ENCODE measurements at regions not wholly inside any gene's neighbourhood (a gene's known extent, or its start where the extent isn't known, plus 50 kb on each side); places are given as distances from the start of the nearest gene placed in this dataset.

DNA sequence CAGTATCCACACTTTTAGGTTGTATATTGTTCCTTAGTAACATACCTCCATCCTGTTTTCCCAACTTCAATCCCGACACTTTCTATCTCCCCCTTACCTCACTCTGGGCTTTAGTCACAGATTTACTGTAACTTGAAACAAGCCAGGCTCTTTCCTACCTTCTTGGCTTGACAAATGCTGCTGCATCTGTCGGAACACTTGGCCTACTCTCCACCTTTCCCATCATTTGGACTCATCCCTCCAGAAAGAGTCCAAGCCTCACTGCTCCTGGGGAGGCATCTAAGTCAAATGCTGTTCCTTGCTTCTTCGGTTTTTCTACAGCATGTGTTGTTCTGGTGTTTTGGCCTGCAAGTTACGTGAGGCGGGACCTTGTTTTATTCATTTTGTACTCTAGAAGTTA lies 142.4 kb downstream of the DACT1 start:
- H3K9me3 Mint-ChIP-seq = no peaks in the 10 kb centered on the region
- no peak overlapping the region for H3K27ac Mint-ChIP-seq
- no peaks in the 10 kb centered on the region for H3K4me1 Mint-ChIP-seq
- H3K36me3 Mint-ChIP-seq = no peaks in the 10 kb centered on the region
- H3K27me3 Mint-ChIP-seq = no peaks in the 10 kb centered on the region
- no peak overlapping the region for H3K4me3 Mint-ChIP-seq

DNA sequence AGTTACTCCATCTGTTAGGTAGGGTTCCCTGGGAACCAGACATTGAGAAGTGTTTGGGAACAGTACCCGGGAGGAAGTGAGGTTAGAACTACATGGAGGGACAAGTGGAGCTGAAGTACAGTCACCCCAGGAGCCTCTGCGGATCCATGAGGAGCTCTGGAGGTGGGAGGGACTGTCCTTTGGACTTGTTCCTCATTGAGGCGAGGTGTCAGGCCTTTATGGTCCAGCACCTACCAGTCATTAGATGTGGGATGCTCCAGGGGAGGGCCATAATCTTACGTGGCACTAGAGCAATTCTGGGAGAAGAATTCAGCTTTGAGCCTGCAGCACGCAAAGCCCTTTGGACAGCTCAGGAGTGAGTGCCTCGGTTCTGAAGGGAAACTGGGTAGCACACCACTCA lies 142.8 kb downstream of the DACT1 start:
- H3K4me1 Mint-ChIP-seq = no peaks in the 10 kb centered on the region
- no peak overlapping the region for H3K27ac Mint-ChIP-seq
- H3K27me3 Mint-ChIP-seq = no peaks in the 10 kb centered on the region
- H3K36me3 Mint-ChIP-seq = no peaks in the 10 kb centered on the region
- no peak overlapping the region for H3K4me3 Mint-ChIP-seq
- H3K9me3 Mint-ChIP-seq = no peaks in the 10 kb centered on the region

DNA sequence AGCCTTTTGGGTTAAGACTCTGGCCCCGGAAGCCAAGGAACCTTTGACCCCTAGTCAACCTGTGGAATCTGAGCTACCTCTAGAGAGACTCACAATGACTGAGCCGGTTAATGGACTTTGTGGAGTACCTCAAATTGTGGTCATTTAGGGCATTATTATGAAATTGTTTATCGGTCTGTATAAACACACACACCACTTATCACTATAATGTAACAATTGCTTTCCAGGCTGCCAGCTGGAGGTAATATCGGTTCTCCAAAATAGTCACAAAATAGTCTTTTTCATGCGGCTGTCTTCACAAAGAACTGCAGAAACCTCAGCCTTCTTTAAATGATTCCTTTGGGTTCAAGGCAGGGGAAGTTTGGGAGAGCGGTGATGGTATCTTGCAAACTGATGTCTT lies 144.2 kb downstream of the DACT1 start:
- H3K9me3 Mint-ChIP-seq = no peaks in the 10 kb centered on the region
- H3K27ac Mint-ChIP-seq = no peak overlapping the region
- H3K36me3 Mint-ChIP-seq = no peaks in the 10 kb centered on the region
- no peak overlapping the region for H3K4me3 Mint-ChIP-seq
- no peaks in the 10 kb centered on the region for H3K4me1 Mint-ChIP-seq
- H3K27me3 Mint-ChIP-seq = peaks cover 4% of the 10 kb centered on the region

DNA sequence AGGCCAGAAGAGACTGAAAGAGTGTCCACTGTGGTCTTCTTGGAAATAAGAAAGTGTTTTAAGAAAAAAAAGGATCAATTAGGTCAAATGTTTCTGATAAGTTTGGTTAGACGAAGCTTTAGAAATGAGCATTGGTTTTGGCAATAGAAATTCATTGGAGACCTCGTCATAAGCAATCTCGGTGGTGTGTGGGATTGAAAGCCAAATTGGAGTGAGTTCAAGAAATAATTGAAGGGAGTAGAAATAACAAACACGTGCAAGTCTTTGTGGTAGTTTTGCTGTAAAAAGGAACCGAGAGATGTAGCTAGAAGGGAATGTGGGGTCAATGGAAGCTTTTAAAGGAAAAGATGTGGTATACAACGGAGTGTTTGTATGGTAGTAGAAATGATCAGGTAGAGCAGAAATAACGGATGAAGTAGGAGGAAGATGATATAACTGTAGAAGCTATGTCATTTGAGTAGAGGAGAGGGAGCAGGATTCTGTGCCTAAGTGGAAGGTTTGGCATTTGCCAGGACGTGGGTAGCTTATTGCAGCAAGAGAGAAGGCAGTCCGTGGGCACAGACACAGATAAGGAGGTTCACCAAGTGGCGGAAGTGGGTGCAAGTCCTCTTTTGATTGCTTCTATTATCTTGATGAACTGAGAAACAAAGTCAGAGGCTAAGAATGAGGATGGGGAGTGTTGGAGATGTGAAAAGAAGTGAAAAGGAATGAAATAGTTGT lies 146.2 kb downstream of the DACT1 start:
- H3K36me3 Mint-ChIP-seq = no peaks in the 10 kb centered on the region
- peaks cover 4% of the 10 kb centered on the region for H3K27me3 Mint-ChIP-seq
- no peaks in the 10 kb centered on the region for H3K9me3 Mint-ChIP-seq

DNA sequence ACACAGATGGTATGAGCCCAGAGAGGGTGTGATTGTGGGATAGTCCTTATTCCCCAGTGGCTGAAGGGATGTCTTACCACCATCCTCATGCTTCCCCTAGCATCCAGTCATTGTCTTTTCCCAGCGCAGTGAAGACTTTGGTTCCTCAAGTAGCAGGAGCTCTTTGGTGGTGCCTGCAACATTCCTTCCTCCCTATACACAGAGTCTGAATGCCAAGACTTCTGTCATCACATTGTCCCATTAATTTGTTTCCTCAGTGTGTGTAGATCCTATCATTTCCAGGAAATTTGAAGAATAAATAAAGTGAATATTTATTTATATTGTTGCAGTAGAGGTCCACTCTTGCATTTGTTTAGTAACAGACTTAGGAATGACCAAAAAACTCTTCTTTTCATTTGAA lies 147.2 kb downstream of the DACT1 start:
- H3K27me3 Mint-ChIP-seq = peaks cover 4% of the 10 kb centered on the region
- H3K9me3 Mint-ChIP-seq = no peaks in the 10 kb centered on the region
- no peak overlapping the region for H3K4me3 Mint-ChIP-seq

More for the DNA sequence above, 146.2 kb downstream of the DACT1 start:
- Mint-ChIP-seq H3K4me3 (no peak overlapping the region), H3K27ac (no peak overlapping the region), H3K4me1 (no peaks in the 10 kb centered on the region)

DNA sequence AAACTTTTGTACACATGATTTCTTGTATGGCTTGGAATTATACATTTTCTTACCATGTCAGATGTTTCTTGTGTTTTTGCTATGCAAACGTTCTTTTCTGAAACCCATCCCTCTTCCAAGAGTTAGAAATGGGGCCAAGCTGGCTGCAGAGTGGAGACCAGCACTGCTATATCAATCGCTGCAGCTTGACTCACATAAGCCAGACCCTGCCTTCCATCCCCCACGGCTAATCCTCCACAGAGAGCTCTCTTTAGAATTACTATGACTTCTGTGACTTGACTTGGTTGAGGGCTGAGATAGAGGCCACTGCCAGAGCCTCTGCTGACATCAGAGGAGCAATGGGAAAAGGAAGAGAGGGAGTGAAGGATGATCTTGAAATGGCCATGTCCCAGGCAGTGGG lies 147.9 kb downstream of the DACT1 start:
- no peak overlapping the region for H3K4me3 Mint-ChIP-seq
- H3K27me3 Mint-ChIP-seq = peaks cover 4% of the 10 kb centered on the region
- no peaks in the 10 kb centered on the region for H3K4me1 Mint-ChIP-seq
- no peaks in the 10 kb centered on the region for H3K9me3 Mint-ChIP-seq
- no peaks in the 10 kb centered on the region for H3K36me3 Mint-ChIP-seq
- no peak overlapping the region for H3K27ac Mint-ChIP-seq

More for the DNA sequence above, 147.2 kb downstream of the DACT1 start:
- Mint-ChIP-seq H3K36me3 (no peaks in the 10 kb centered on the region), H3K27ac (no peak overlapping the region), H3K4me1 (no peaks in the 10 kb centered on the region)

DNA sequence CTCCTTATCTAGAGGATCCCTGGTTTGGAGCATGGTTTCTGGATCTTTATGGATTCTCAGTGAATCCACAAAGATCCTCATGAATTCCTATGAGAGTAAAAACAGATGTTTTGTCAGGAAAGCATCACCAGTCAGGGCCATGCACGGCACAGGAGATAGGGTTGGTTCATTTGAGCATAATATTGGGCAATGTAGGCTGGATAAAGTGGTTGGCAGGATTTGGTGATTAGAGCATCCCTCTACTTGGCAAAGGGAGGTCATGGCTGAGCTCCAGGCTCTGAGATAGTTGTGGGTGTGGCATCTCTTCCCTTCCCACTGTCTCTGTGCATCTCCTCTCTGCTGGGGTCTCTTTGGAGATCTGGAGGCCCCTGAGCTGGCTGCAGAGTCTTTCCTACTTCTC lies 149.8 kb downstream of the DACT1 start:
- Mint-ChIP-seq H3K27me3 (peaks cover 4% of the 10 kb centered on the region), H3K27ac (no peak overlapping the region), H3K9me3 (no peaks in the 10 kb centered on the region), H3K36me3 (no peaks in the 10 kb centered on the region), H3K4me3 (no peak overlapping the region), H3K4me1 (no peaks in the 10 kb centered on the region)

DNA sequence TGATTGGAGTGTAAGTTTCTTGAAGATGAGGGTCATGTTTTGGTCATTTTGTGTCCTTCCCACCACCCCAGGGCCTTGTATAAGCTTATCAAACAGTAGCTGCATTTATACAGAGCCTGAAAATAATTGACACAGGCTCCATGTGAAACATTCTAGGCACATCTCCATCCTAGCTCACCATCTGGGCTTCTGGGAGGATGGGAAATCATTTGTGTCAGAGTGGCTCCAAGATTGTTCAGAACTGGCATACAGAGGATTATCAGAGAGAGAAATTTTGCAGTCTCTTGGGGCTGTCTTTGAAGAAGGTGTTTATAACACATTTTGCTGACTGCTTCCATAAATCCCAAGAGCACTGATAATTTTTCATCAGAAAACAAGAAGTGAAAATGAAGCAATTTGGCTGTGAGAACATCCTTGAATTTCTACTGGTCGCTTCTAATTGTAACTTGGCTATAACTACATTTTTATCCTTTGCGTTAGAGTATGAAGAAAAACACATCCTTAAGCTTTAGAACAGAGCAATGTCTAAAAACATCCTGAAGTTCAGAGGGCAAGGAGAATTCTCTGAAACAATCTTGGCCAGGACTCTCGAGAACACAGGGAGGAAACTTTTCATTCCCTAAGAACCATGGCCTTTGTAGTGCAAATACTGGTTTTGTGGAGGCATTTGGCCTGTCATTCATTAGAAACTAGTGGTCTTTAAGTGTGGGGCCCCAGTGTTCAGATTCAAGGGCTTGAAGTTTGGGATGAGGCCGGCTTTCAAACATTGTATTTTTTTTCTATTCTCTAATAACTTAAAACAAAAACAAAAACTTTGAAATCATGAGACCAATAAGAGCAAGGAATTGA lies 151.1 kb downstream of the DACT1 start:
- Mint-ChIP-seq H3K27ac (no peak overlapping the region), H3K4me1 (no peaks in the 10 kb centered on the region), H3K36me3 (no peaks in the 10 kb centered on the region)

DNA sequence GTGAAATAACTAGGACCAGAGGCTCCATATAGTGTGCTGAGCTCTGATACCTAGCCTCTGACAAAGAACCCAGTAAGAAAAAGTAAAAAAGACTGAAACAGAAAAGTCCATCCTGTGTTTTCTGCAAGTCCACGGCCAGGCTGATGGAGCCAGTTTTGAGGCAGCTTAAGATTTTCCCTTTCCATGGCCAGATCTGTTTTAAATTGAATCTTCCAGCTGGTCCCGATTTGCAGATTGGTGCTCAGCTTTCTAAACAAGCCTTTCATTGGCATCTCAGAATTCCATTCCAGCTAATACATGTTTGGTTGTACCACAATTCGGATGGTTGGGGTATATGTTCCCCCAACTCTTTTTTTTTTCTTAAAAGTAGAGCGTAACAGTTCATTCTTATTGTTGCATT lies 152.0 kb downstream of the DACT1 start:
- peaks cover 4% of the 10 kb centered on the region for H3K27me3 Mint-ChIP-seq
- no peak overlapping the region for H3K27ac Mint-ChIP-seq

More for the DNA sequence above, 151.1 kb downstream of the DACT1 start:
- Mint-ChIP-seq H3K27me3 (peaks cover 4% of the 10 kb centered on the region), H3K4me3 (no peak overlapping the region), H3K9me3 (no peaks in the 10 kb centered on the region)

DNA sequence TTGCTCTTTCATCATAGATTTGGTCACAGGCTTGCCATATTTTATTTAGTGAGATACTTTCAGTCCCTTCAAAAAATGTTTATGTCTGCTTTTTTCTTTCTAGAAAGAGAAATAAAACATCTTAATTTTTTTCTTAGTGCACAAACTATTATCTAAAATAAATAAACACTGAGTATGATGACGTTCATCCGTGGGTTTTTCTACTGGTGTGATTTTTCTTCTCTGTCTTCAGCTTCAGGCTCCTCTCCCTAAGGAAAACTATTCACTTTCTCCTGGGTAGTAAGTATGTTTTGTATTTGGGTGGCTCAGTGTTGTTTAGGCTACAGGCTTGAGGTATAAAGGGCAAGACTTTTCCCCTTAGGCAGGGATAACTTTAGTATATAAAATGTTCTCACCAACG lies 154.7 kb downstream of the DACT1 start:
- Mint-ChIP-seq H3K27me3 (no peaks in the 10 kb centered on the region), H3K4me3 (no peak overlapping the region), H3K27ac (no peak overlapping the region)

More for the DNA sequence above, 152.0 kb downstream of the DACT1 start:
- Mint-ChIP-seq H3K36me3 (no peaks in the 10 kb centered on the region), H3K4me1 (no peaks in the 10 kb centered on the region), H3K4me3 (no peak overlapping the region), H3K9me3 (no peaks in the 10 kb centered on the region)

DNA sequence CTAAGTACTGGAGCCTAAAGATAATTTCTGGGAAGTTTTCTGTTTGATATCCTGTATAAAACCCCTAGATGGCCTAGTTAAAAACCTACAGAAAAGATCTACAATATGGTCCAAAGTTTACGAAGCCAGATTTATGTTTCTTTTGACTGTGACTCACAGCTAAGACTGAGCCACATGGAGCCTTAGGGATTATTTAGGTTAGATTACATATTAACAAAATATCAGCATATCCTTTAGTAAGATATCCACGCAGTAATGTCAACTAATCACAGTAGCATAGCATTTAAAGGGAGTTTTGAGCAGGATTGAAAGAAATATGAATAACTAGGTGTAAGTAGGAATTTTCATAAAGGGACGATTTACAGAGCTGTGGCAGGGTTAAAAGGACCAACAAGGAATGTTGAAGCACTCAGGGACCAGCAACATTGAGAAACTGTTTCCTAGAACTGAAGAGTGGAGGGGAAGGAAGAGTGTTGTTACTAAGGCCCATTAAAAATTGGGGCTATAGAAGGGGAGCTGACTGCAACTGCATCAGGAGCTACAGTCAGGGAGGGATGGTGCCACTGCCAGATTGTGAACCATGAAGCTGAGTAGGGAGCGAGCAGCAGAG lies 155.5 kb downstream of the DACT1 start:
- Mint-ChIP-seq H3K36me3 (no peaks in the 10 kb centered on the region), H3K4me3 (no peak overlapping the region), H3K27me3 (no peaks in the 10 kb centered on the region), H3K27ac (no peak overlapping the region), H3K4me1 (no peaks in the 10 kb centered on the region), H3K9me3 (no peaks in the 10 kb centered on the region)

More for the DNA sequence above, 154.7 kb downstream of the DACT1 start:
- no peaks in the 10 kb centered on the region for H3K36me3 Mint-ChIP-seq
- H3K9me3 Mint-ChIP-seq = no peaks in the 10 kb centered on the region
- H3K4me1 Mint-ChIP-seq = no peaks in the 10 kb centered on the region

DNA sequence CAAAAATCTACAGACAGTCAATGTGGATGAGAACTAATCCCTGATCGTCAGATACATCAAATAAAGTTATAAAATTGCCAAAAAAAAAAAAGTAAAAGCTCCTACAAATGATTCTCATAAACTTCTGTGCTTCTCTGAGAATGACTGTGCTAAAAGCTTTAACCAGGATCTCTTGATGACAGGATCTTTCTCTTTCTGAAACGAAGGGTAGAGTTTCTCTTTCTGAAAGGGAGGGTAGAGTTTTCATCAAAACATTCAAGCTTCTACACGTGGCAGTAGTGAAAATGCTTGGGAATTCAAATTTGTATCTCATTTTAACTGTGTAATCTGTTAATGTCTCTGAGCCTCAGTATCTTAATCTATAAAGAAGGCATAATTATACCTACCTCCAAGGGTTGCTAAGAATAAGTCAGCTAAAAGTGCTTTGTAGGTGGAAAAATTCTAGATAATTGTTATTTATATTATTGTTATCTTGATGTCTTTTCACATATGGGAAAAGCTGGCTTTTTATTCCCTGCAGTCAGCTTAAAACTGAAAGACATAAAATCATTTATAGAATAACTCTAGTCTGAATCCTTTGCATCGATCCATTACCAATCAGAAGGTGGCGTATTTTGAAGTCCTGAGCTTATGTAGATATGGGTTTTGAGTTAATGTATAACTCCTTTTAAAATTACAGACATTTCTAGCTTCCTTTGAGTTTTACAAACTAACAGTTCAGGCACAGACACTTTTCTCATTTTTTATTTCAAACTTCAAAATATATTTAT lies 157.4 kb downstream of the DACT1 start:
- Mint-ChIP-seq H3K4me3 (no peak overlapping the region), H3K9me3 (no peaks in the 10 kb centered on the region), H3K27ac (no peak overlapping the region), H3K4me1 (no peaks in the 10 kb centered on the region), H3K36me3 (no peaks in the 10 kb centered on the region), H3K27me3 (no peaks in the 10 kb centered on the region)

DNA sequence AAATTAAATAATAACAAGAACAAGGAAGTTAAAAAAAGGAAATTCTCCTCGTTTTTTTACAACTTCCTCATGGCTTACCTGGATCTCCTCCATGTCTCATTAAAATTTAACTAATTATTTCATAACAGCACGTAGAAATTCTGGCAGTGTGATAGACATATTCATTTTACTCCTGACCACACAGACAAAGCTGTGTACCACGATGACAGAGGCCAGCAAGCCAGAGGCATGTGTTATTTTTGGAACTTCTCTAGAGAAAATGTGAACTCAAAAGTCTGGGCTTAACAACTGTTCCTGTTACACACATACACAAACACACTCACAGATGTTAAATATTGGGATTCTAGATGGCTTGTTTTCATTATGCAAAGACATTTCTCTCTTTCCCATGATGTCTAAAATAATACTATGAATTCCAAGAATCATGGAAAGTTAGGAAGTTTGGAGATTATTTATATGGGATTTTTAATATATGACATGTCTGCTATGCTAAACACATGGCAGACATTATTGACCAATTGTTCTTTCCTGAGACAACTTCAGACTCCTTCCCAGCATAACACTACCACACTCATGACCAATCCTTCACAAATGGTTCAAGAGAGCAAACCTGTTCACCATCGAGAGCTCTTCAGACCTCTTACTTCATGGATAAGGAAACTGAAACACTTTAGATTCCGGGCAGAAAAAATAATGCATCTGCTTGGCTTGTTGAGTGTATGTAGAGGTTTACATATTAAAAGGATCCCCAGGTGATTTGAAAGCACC lies 158.7 kb downstream of the DACT1 start:
- Mint-ChIP-seq H3K4me3 (no peak overlapping the region), H3K36me3 (no peaks in the 10 kb centered on the region), H3K27me3 (no peaks in the 10 kb centered on the region), H3K9me3 (no peaks in the 10 kb centered on the region), H3K4me1 (no peaks in the 10 kb centered on the region), H3K27ac (no peak overlapping the region)

DNA sequence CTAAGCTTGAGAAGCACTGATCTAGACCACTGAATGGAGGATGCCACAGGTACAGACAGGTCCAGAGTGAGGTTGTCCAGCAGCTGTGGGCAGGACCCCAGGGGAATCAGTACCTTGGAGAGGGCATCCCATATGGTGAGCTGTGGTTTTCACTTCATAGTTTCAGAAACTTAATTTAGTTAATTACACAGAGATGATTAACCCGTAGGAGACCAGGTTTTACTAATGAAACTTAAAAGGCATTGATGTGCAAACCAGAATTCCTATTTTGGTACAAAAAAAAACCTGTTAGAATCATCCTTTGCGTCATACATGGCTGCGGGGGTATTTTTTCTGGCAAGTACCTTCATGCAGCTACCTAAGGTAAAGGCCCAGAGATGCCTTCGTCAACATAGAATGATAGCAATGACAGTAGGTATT lies 159.3 kb downstream of the DACT1 start:
- Mint-ChIP-seq H3K27me3 (no peaks in the 10 kb centered on the region), H3K36me3 (no peaks in the 10 kb centered on the region), H3K4me1 (no peaks in the 10 kb centered on the region), H3K4me3 (no peak overlapping the region), H3K9me3 (no peaks in the 10 kb centered on the region), H3K27ac (no peak overlapping the region)

DNA sequence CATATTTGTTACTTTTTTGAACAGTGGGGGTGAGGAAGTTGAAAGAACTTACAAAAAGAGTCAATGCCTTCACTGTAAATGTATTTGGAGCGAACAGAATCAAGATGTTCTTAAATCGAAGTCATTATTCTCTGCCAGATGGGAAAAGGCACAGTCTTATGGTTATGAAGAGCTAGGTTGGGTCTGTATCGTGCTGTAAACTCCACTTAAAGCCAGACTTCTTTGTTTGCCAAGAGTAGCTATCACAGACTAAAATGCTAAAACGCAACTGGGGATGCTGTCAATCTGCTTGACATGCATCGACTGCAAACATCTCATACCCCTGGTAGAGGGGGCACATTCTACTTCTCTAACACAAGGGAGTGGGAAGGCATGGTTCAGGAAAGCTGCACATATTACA lies 160.4 kb downstream of the DACT1 start:
- peaks cover 4% of the 10 kb centered on the region for H3K9me3 Mint-ChIP-seq
- H3K36me3 Mint-ChIP-seq = peaks cover 2% of the 10 kb centered on the region
- no peaks in the 10 kb centered on the region for H3K4me1 Mint-ChIP-seq
- H3K27me3 Mint-ChIP-seq = no peaks in the 10 kb centered on the region
- no peak overlapping the region for H3K4me3 Mint-ChIP-seq
- no peak overlapping the region for H3K27ac Mint-ChIP-seq

All from activated naive CD4-positive, alpha-beta T cell treated with anti-CD3 and anti-CD28 coated beads, Interleukin-2, amount 50 U/mL, for 24 hours (primary cell).